ENCODE measurements at regions not wholly inside any gene's neighbourhood (a gene's known extent, or its start where the extent isn't known, plus 50 kb on each side); places are given as distances from the start of the nearest gene placed in this dataset.
"Not testable (repeated sequence)": the region's sequence is repeated elsewhere in the genome, so short reads cannot be mapped to it uniquely, and the experiment has no call there.

GRCh38 chr7:47180516-47180826, 401.4 kb downstream of the TNS3 start:
- H3K36me3 ChIP-seq: no peaks in the 10 kb centered on the region
- no peak for DNase-seq
- TF ChIP-seq CTCF (IDR thresholded peaks at IDR 0.05): no peak
- H3K4me3 ChIP-seq: no peak overlapping the region
- no peaks in the 10 kb centered on the region for H3K9me3 ChIP-seq
- intact Hi-C loops (cut with DNase I): no loop called here
- no peak for ATAC-seq
- H3K27ac ChIP-seq: no peak overlapping the region
- H3K27me3 ChIP-seq: no peaks in the 10 kb centered on the region
- H3K4me1 ChIP-seq: peaks cover 0 to 6% of the 10 kb centered on the region in 2 donors

- Histone ChIP-seq H3K27me3 (no peaks in the 10 kb centered on the region), H3K9me3 (no peaks in the 10 kb centered on the region), H3K4me1 (peaks cover 0 to 6% of the 10 kb centered on the region in 2 donors), H3K36me3 (no peaks in the 10 kb centered on the region), H3K4me3 (no peak overlapping the region), H3K27ac (no peak overlapping the region)
- peak in 2 of 4 donors; percentile 59 to 78 for DNase-seq
- TF ChIP-seq CTCF (IDR thresholded peaks at IDR 0.05): peak; percentile 69
- peak; percentile 78 for ATAC-seq
- intact Hi-C loops (cut with DNase I): loop anchor here in 1 of 2 donors (10.0 kb wide), 1 partner anchor 1265 kb away; no protein-coding TSS in a partner anchor
These were observed 401.9 kb downstream of the TNS3 start for GRCh38 chr7:47179812-47180515.

- H3K27ac ChIP-seq, H3K4me1 ChIP-seq, H3K9me3 ChIP-seq, DNase-seq, H3K36me3 ChIP-seq, H3K27me3 ChIP-seq, H3K4me3 ChIP-seq, ATAC-seq: not testable (repeated sequence)
- intact Hi-C loops (cut with DNase I): loop anchor here in 1 of 2 donors (10.0 kb wide), 1 partner anchor 1258 kb away; no protein-coding TSS in a partner anchor
These were observed 409.0 kb downstream of the TNS3 start for GRCh38 chr7:47172602-47173539.

GRCh38 chr7:47170516-47170915, 411.4 kb downstream of the TNS3 start:
- Histone ChIP-seq H3K9me3 (no peaks in the 10 kb centered on the region), H3K27ac (no peak overlapping the region), H3K4me1 (no peaks in the 10 kb centered on the region), H3K27me3 (no peaks in the 10 kb centered on the region), H3K36me3 (no peaks in the 10 kb centered on the region), H3K4me3 (no peak overlapping the region)
- intact Hi-C loops (cut with DNase I): loop anchor here in 1 of 2 donors (10.0 kb wide), 1 partner anchor 1256 kb away; no protein-coding TSS in a partner anchor
- peak; percentile 70 for ATAC-seq
- no peak for TF ChIP-seq CTCF (IDR thresholded peaks at IDR 0.05)
- no peak for DNase-seq

- Histone ChIP-seq H3K4me3 (no peak overlapping the region), H3K36me3 (no peaks in the 10 kb centered on the region), H3K4me1 (peaks cover 0 to 22% of the 10 kb centered on the region in 2 donors), H3K27me3 (no peaks in the 10 kb centered on the region), H3K9me3 (no peaks in the 10 kb centered on the region), H3K27ac (no peak overlapping the region)
- ATAC-seq (no peak), DNase-seq (no peak)
- TF ChIP-seq CTCF (IDR thresholded peaks at IDR 0.05): no peak
- intact Hi-C loops (cut with DNase I): no loop called here
These were observed 427.1 kb downstream of the TNS3 start for GRCh38 chr7:47154791-47155190.

All from left lung (tissue), 4 donors.